H1 (cell line): ENCODE measurements at regions not wholly inside any gene's neighbourhood (a gene's known extent, or its start where the extent isn't known, plus 50 kb on each side); places are given as distances from the start of the nearest gene placed in this dataset.

Experiments
- CTCF ChIA-PET: fragments of 300-600 bp; sonication (Branson Sonifier 250); formaldehyde crosslinking; loops from one replicate; lab custom pipeline; 2021; ENCODE audit not compliant: partially characterized antibody; lab: Charles Lee
- POLR2A ChIA-PET: fragments of 300-600 bp; sonication (Branson Sonifier 250); formaldehyde crosslinking; loops from one replicate; lab custom pipeline; 2021; ENCODE audit warnings: inconsistent platforms; ENCODE audit not compliant: partially characterized antibody; lab: Charles Lee
- DNase-seq, 2 experiments: peaks; one replicate each; pipeline versions ENCODE4 v3.0.0 to v3.0.0-alpha.2; 2010 to 2022; ENCODE audit warnings: low spot score in 2 of 2, low read depth in 1 of 2, mixed read lengths in 1 of 2
- FAIRE-seq: peaks from 2 replicates; lab custom pipeline; 2011; peaks lifted over from hg19 to GRCh38; lab: Jason Lieb, UNC
- H2AFZ ChIP-seq: 2 replicates; pipeline ENCODE4 v1.8.1; 2012; ENCODE audit warnings: low read length, inconsistent platforms
- H2AK5ac ChIP-seq: 2 replicates; pipeline ENCODE4 v1.6.1; 2013; ENCODE audit warnings: low read depth, low read length
- H2BK120ac ChIP-seq: replicated peaks from 2 replicates; pipeline ENCODE3; 2013; ENCODE audit warnings: low read depth, low read length, inconsistent platforms
- H2BK12ac ChIP-seq: 2 replicates; pipeline ENCODE4 v1.6.1; 2013; ENCODE audit warnings: low read depth, low read length
- H2BK15ac ChIP-seq: 2 replicates; pipeline ENCODE4 v1.6.1; 2013; ENCODE audit warnings: low read length
- H2BK20ac ChIP-seq: 2 replicates; pipeline ENCODE4 v1.6.1; 2013; ENCODE audit warnings: low read length
- H2BK5ac ChIP-seq: 2 replicates; pipeline ENCODE4 v1.6.1; 2013; ENCODE audit warnings: low read depth, low read length
- H3K14ac ChIP-seq: 2 replicates; pipeline ENCODE4 v1.6.1; 2013; ENCODE audit warnings: inconsistent platforms; ENCODE audit not compliant: insufficient read length
- H3K18ac ChIP-seq: 2 replicates; pipeline ENCODE4 v1.6.1; 2013; ENCODE audit warnings: low read length; ENCODE audit errors: extremely low read depth
- H3K23ac ChIP-seq: 2 replicates; pipeline ENCODE4 v1.6.1; 2013; ENCODE audit warnings: inconsistent platforms; ENCODE audit not compliant: insufficient read length
- H3K23me2 ChIP-seq: 2 replicates; pipeline ENCODE4 v1.6.1; 2013; ENCODE audit warnings: low read depth, low read length
- H3K27ac ChIP-seq: 2 replicates; pipeline ENCODE4 v1.6.1; 2011; ENCODE audit warnings: low read depth, low read length, inconsistent platforms
- H3K27me3 ChIP-seq, 4 experiments: replicated peaks in 1 of 4; 1 replicate in 1 of 4; 2 replicates in 3 of 4; pipeline versions ENCODE4 v1.6.1 to v1.8.1; 2011 to 2013; ENCODE audit warnings: low read length in 3 of 4, mild to moderate bottlenecking in 3 of 4, inconsistent platforms in 2 of 4, mixed read lengths in 2 of 4, moderate library complexity in 1 of 4; ENCODE audit not compliant: control insufficient read depth in 3 of 4, insufficient read depth in 3 of 4; ENCODE audit errors: extremely low read depth in 1 of 4
- H3K36me3 ChIP-seq, 4 experiments: 2 replicates each; pipeline versions ENCODE4 v1.6.1 to v1.8.1; 2011 to 2013; ENCODE audit warnings: mild to moderate bottlenecking in 4 of 4, low read length in 3 of 4, moderate library complexity in 2 of 4, control low read depth in 1 of 4, inconsistent platforms in 1 of 4; ENCODE audit not compliant: insufficient read depth in 4 of 4, control insufficient read depth in 2 of 4
- H3K4ac ChIP-seq: replicated peaks from 2 replicates; pipeline ENCODE3; 2013; ENCODE audit warnings: low read length, low read depth, mixed read lengths, inconsistent platforms; ENCODE audit not compliant: insufficient read length
- H3K4me1 ChIP-seq, 4 experiments: replicated peaks in 1 of 4; 1 replicate in 1 of 4; 2 replicates in 3 of 4; pipeline versions ENCODE4 v1.6.1 to v1.8.1; 2011 to 2013; ENCODE audit warnings: low read length in 3 of 4, inconsistent platforms in 2 of 4, mixed read lengths in 1 of 4; ENCODE audit not compliant: insufficient read depth in 4 of 4, control insufficient read depth in 3 of 4
- H3K4me2 ChIP-seq, 2 experiments: 2 replicates each; pipeline versions ENCODE4 v1.6.1 to v1.8.1; 2011 to 2013; ENCODE audit warnings: low read depth in 2 of 2, low read length in 2 of 2, control low read depth in 1 of 2, inconsistent platforms in 1 of 2, mild to moderate bottlenecking in 1 of 2; ENCODE audit not compliant: insufficient read depth in 1 of 2
- H3K4me3 ChIP-seq, 4 experiments: fragments of 200-600, 300-600 bp in 1 of 4; sonication (generic), shearing (Covaris generic), sonication (Bioruptor Twin) in 1 of 4; 2 replicates each; pipeline versions ENCODE4 v1.5.1 to v1.8.1; 2011 to 2016; ENCODE audit warnings: low read length in 4 of 4, low read depth in 3 of 4, control low read depth in 2 of 4, inconsistent platforms in 2 of 4, mild to moderate bottlenecking in 2 of 4, mixed read lengths in 1 of 4, moderate library complexity in 1 of 4; ENCODE audit not compliant: insufficient read depth in 2 of 4; ENCODE audit errors: extremely low read depth in 1 of 4
- H3K56ac ChIP-seq: replicated peaks from 2 replicates; pipeline ENCODE3; 2013; ENCODE audit warnings: low read depth, mild to moderate bottlenecking, mixed read lengths, low read length, inconsistent platforms; ENCODE audit not compliant: insufficient read length
- H3K79me1 ChIP-seq: 2 replicates; pipeline ENCODE4 v1.6.1; 2013; ENCODE audit warnings: low read depth, low read length, control low read depth
- H3K79me2 ChIP-seq, 2 experiments: 2 replicates each; pipeline versions ENCODE4 v1.6.1 to v1.8.1; 2012 to 2013; ENCODE audit warnings: low read length in 2 of 2, mild to moderate bottlenecking in 2 of 2, inconsistent platforms in 1 of 2; ENCODE audit not compliant: insufficient read depth in 2 of 2, control insufficient read depth in 1 of 2
- H3K9ac ChIP-seq, 4 experiments: replicated peaks in 1 of 4; 1 replicate in 1 of 4; 2 replicates in 3 of 4; pipeline versions ENCODE4 v1.6.1 to v1.8.1; 2011 to 2013; ENCODE audit warnings: low read depth in 3 of 4, low read length in 3 of 4, control low read depth in 2 of 4, mild to moderate bottlenecking in 2 of 4, moderate library complexity in 2 of 4, inconsistent platforms in 1 of 4; ENCODE audit errors: extremely low read depth in 1 of 4
- H3K9me3 ChIP-seq, 2 experiments: 2 replicates each; pipeline versions ENCODE4 v1.6.1 to v1.8.1; 2012 to 2013; ENCODE audit warnings: mild to moderate bottlenecking in 2 of 2, moderate library complexity in 2 of 2, control low read depth in 1 of 2, inconsistent platforms in 1 of 2, low read depth in 1 of 2, low read length in 1 of 2, mixed read lengths in 1 of 2; ENCODE audit not compliant: insufficient read depth in 2 of 2
- H4K20me1 ChIP-seq, 2 experiments: replicated peaks in 1 of 2; 2 replicates each; pipeline versions ENCODE3 to v1.8.1; 2011 to 2013; ENCODE audit warnings: inconsistent platforms in 2 of 2, low read length in 2 of 2, mild to moderate bottlenecking in 1 of 2; ENCODE audit not compliant: insufficient read depth in 2 of 2, control insufficient read depth in 1 of 2
- H4K5ac ChIP-seq: 2 replicates; pipeline ENCODE4 v1.6.1; 2013; ENCODE audit warnings: low read length, low read depth, mixed read lengths, inconsistent platforms; ENCODE audit not compliant: insufficient read length
- H4K8ac ChIP-seq: 2 replicates; pipeline ENCODE4 v1.8.0; 2013; ENCODE audit warnings: mild to moderate bottlenecking, moderate library complexity, low read length, inconsistent platforms; ENCODE audit not compliant: insufficient read depth; ENCODE audit errors: extremely low read depth
- H4K91ac ChIP-seq: replicated peaks from 2 replicates; pipeline ENCODE3; 2013; ENCODE audit warnings: low read length, mixed read lengths, inconsistent platforms; ENCODE audit not compliant: insufficient read length
- CHD2 ChIP-seq: IDR thresholded peaks from 2 replicates; pipeline ENCODE4 v1.6.1; 2012; ENCODE audit warnings: low read length, improper control_type of control experiment
- KDM1A ChIP-seq: fragments of 200-600, 300-600 bp; sonication (generic); IDR thresholded peaks from 2 replicates; pipeline ENCODE4 v1.7.1; 2016; ENCODE audit warnings: mild to moderate bottlenecking, low read length, borderline replicate concordance
- KDM5A ChIP-seq: fragments of 200-600 bp; IDR thresholded peaks from 2 replicates; pipeline ENCODE4 v1.7.1; 2012; ENCODE audit warnings: mild to moderate bottlenecking, low read length, inconsistent platforms, mixed read lengths
- NRF1 ChIP-seq: IDR thresholded peaks from 2 replicates; pipeline ENCODE4 v1.6.1; 2011; ENCODE audit warnings: mild to moderate bottlenecking, low read depth, low read length, improper control_type of control experiment
- POLR2AphosphoS5 ChIP-seq: IDR thresholded peaks from 2 replicates; pipeline ENCODE4 v1.6.1; 2011; ENCODE audit warnings: low read depth, low read length
- TEAD4 ChIP-seq: IDR thresholded peaks from 2 replicates; pipeline ENCODE4 v1.6.1; 2012; ENCODE audit warnings: low read depth, low read length, inconsistent platforms, mixed read lengths
- ZNF274 ChIP-seq: IDR thresholded peaks from 2 replicates; pipeline ENCODE4 v1.7.0; 2012; ENCODE audit warnings: low read length, borderline replicate concordance; ENCODE audit errors: extremely low read depth
- WGBS, 2 experiments: shearing (Covaris generic) in 1 of 2; methylation state at CpG; one replicate each; pipeline versions ENCODE4 v1.1.6 to v1.1.7; 2013 to 2015; ENCODE audit warnings: low lambda C conversion rate in 2 of 2, mixed read lengths in 2 of 2, inconsistent platforms in 1 of 2, low coverage in 1 of 2, missing lambda C conversion rate in 1 of 2; ENCODE audit not compliant: insufficient replicate concordance in 2 of 2, insufficient coverage in 1 of 2, insufficient read length in 1 of 2; ENCODE audit errors: extremely low coverage in 1 of 2, missing lambda C conversion rate in 1 of 2; 5-methylcytosine and 5-hydroxymethylcytosine counted together
- TF ChIP-seq, protein P1 (sequence below): IDR thresholded peaks from 2 replicates; pipeline ENCODE4 v1.6.1; 2012; ENCODE audit warnings: low read length, inconsistent platforms

DNA sequence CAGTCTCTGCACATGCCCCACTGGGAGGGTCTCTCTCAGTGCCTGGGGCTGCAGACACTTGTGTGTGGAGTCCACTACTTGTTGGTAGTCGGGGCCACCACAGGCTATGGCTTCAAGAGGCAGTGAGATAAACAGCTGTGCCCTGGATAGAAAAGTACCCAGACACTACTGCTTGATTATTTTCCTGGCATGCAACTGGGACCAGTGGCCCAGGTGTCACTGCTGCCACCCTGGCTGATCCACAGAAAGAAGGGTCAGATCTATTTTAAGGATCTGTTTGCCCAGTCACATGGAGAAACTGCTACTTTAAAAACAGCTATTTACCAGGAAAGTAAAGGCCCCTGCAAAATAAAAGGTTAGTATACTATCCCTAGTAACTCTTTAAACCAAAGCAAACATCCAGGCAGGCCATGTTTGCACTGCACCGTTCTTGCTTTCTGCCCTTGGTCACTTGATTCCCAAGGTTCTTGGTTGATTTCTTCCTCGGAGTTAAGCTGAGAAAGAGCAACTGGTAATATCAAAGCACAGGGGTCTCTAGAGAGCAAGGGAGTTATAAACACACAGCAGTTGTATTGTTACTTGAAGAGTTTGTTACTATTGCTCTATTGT is 99.9 kb downstream of the GLUL start:
- ChIA-PET POLR2A (no interaction called here), CTCF (interaction anchor here (1.2 to 1.8 kb wide), 3 partner anchors 10 to 211 kb away, joined by 3 to 6 read pairs (median 4); no protein-coding TSS in a partner anchor)
- Histone ChIP-seq H4K5ac (no peak overlapping the region), H2AFZ (no peak overlapping the region), H3K27ac (no peak overlapping the region), H3K4me2 (no peak overlapping the region), H3K56ac (no peak overlapping the region), H2BK120ac (no peak overlapping the region), H4K8ac (no peak overlapping the region; the same call in 1 of the 2 replicates), H3K18ac (no peak overlapping the region), H3K14ac (no peak overlapping the region), H4K20me1 (no peaks in the 10 kb centered on the region), H3K4me3 (no peak overlapping the region), H3K36me3 (no peaks in the 10 kb centered on the region), H2BK5ac (no peak overlapping the region), H4K91ac (no peak overlapping the region), H2AK5ac (no peak overlapping the region), H3K4me1 (no peaks in the 10 kb centered on the region)
- DNase-seq: no peak
- WGBS, 2 experiments: 86% methylated on average over 3 of the region's 3 CpGs; no CpG with 5 or more reads in 1 of the 2 experiments
- FAIRE-seq: no peak
- TF ChIP-seq NRF1: no peak
- no peak for TF ChIP-seq POLR2AphosphoS5
- TF ChIP-seq KDM1A: no peak
- TF ChIP-seq ZNF274: no peak
- TF ChIP-seq CHD2: no peak
- TF ChIP-seq KDM5A: no peak
- TF ChIP-seq TEAD4: no peak
- TF ChIP-seq, protein P1, sequence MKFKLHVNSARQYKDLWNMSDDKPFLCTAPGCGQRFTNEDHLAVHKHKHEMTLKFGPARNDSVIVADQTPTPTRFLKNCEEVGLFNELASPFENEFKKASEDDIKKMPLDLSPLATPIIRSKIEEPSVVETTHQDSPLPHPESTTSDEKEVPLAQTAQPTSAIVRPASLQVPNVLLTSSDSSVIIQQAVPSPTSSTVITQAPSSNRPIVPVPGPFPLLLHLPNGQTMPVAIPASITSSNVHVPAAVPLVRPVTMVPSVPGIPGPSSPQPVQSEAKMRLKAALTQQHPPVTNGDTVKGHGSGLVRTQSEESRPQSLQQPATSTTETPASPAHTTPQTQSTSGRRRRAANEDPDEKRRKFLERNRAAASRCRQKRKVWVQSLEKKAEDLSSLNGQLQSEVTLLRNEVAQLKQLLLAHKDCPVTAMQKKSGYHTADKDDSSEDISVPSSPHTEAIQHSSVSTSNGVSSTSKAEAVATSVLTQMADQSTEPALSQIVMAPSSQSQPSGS: no peak
- TF ChIP-seq, all 59 proteins: peak for 0
- no peaks in the 10 kb centered on the region; the same call in 1 of the 2 replicates for H3K23me2 ChIP-seq
- no peaks in the 10 kb centered on the region for H3K79me1 ChIP-seq
- no peak overlapping the region for H3K23ac ChIP-seq
- H3K9ac ChIP-seq: no peak overlapping the region
- H2BK12ac ChIP-seq: no peak overlapping the region
- no peak overlapping the region for H3K4ac ChIP-seq
- H2BK20ac ChIP-seq: no peak overlapping the region
- no peaks in the 10 kb centered on the region for H3K79me2 ChIP-seq
- H2BK15ac ChIP-seq: no peak overlapping the region
- H3K9me3 ChIP-seq: no peaks in the 10 kb centered on the region
- H3K27me3 ChIP-seq: no peaks in the 10 kb centered on the region
